ENCODE measurements at regions not wholly inside any gene's neighbourhood (a gene's known extent, or its start where the extent isn't known, plus 50 kb on each side); places are given as distances from the start of the nearest gene placed in this dataset.

GRCh38 chr22:49103314-49104059 lies 724.2 kb downstream of the BRD1 start:
- H3K4me3 ChIP-seq (ENCODE audit: insufficient read depth, low read depth, low read length), result no peak overlapping the region
- no peaks in the 10 kb centered on the region for H3K36me3 ChIP-seq (replicated peaks; ENCODE audit: control insufficient read depth, insufficient read depth, low read length)

DNA sequence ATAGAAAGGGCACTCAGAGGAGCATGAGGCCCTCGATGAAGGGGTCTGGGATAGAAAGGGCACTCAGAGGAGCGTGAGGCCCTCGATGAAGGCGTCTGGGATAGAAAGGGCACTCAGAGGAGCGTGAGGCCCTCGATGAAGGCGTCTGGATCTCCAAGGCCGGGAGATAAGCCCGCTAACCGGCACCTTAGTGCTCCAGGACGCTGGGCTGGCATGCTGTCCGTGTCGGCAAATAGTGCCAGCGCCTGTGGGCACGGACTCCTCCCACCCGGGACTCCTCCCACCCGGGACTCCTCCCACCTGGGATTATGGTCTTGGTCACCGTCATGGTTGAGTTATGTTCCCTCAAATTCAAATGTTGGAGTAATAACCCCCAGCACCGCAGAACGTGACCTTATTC lies 725.3 kb downstream of the BRD1 start:
- no peaks in the 10 kb centered on the region for H3K36me3 ChIP-seq (replicated peaks; ENCODE audit: control insufficient read depth, insufficient read depth, low read length)
- no peaks in the 10 kb centered on the region for H3K27me3 ChIP-seq (ENCODE audit: control insufficient read depth, insufficient read depth, low read length)
- H3K4me3 ChIP-seq (ENCODE audit: insufficient read depth, low read depth, low read length), result no peak overlapping the region
- no peak for DNase-seq

More at GRCh38 chr22:49103314-49104059, 724.2 kb downstream of the BRD1 start:
- DNase-seq, result peak; percentile 77
- no peaks in the 10 kb centered on the region for H3K27me3 ChIP-seq (ENCODE audit: control insufficient read depth, insufficient read depth, low read length)

GRCh38 chr22:49101873-49102272 lies 725.8 kb downstream of the BRD1 start:
- H3K27me3 ChIP-seq (ENCODE audit: control insufficient read depth, insufficient read depth, low read length), result no peaks in the 10 kb centered on the region
- H3K4me3 ChIP-seq (ENCODE audit: insufficient read depth, low read depth, low read length), result no peak overlapping the region
- no peak for DNase-seq
- no peaks in the 10 kb centered on the region for H3K36me3 ChIP-seq (replicated peaks; ENCODE audit: control insufficient read depth, insufficient read depth, low read length)

DNA sequence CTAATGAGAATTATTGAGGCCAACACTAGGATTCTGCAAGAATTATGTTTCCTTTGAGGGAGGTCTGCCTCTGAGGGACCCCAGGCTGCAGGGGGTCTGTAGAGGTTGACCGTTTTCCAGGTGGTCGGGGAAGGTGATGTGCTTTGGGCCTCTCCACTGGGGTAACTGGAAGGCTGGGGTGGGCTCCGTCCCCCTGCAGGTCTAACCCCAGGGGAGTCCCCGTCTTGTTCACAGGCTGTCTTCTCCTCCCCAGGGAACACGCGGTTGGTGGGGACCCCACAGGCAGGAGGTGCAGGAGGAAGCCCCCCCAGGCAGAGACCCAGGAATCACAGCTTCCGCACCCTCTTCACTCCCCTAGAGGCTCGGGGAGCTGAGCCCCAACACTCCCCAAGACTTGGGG lies 726.4 kb downstream of the BRD1 start:
- no peak for DNase-seq
- H3K4me3 ChIP-seq (ENCODE audit: insufficient read depth, low read depth, low read length), result no peak overlapping the region

GRCh38 chr22:49100773-49101172 lies 726.9 kb downstream of the BRD1 start:
- Histone ChIP-seq H3K4me3 (ENCODE audit: insufficient read depth, low read depth, low read length) (no peak overlapping the region), H3K36me3 (replicated peaks; ENCODE audit: control insufficient read depth, insufficient read depth, low read length) (no peaks in the 10 kb centered on the region), H3K27me3 (ENCODE audit: control insufficient read depth, insufficient read depth, low read length) (no peaks in the 10 kb centered on the region)
- DNase-seq, result no peak

More for the DNA sequence above, 726.4 kb downstream of the BRD1 start:
- Histone ChIP-seq H3K27me3 (ENCODE audit: control insufficient read depth, insufficient read depth, low read length) (no peaks in the 10 kb centered on the region), H3K36me3 (replicated peaks; ENCODE audit: control insufficient read depth, insufficient read depth, low read length) (no peaks in the 10 kb centered on the region)

GRCh38 chr22:49100316-49100715 lies 727.4 kb downstream of the BRD1 start:
- no peaks in the 10 kb centered on the region for H3K36me3 ChIP-seq (replicated peaks; ENCODE audit: control insufficient read depth, insufficient read depth, low read length)
- no peaks in the 10 kb centered on the region for H3K27me3 ChIP-seq (ENCODE audit: control insufficient read depth, insufficient read depth, low read length)
- DNase-seq, result no peak
- H3K4me3 ChIP-seq (ENCODE audit: insufficient read depth, low read depth, low read length), result no peak overlapping the region

- H3K4me3 ChIP-seq (ENCODE audit: insufficient read depth, low read depth, low read length), result no peak overlapping the region
- no peaks in the 10 kb centered on the region for H3K27me3 ChIP-seq (ENCODE audit: control insufficient read depth, insufficient read depth, low read length)
- no peak for DNase-seq
- H3K36me3 ChIP-seq (replicated peaks; ENCODE audit: control insufficient read depth, insufficient read depth, low read length), result no peaks in the 10 kb centered on the region
Measured at GRCh38 chr22:49099496-49100124, 728.1 kb downstream of the BRD1 start.

DNA sequence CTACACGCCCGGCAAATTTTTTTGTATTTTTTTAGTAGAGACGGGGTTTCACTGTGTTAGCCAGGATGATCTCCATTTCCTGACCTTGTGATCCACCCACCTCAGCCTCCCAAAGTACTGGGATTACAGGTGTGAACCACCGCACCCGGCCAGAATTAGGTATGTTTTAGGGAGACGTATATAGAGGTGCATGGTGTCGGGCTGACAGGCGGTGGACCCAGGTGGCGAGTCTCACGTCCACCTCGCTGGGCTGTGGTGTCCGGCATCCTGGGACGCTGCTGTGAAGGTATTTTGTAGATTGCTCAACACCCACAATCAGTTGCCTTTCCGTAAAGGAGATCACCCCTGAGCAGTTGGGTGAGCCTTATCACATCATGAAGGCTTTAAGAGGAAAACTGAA lies 728.6 kb downstream of the BRD1 start:
- no peak for DNase-seq
- H3K27me3 ChIP-seq (ENCODE audit: control insufficient read depth, insufficient read depth, low read length), result no peaks in the 10 kb centered on the region
- no peak overlapping the region for H3K4me3 ChIP-seq (ENCODE audit: insufficient read depth, low read depth, low read length)
- H3K36me3 ChIP-seq (replicated peaks; ENCODE audit: control insufficient read depth, insufficient read depth, low read length), result no peaks in the 10 kb centered on the region

DNA sequence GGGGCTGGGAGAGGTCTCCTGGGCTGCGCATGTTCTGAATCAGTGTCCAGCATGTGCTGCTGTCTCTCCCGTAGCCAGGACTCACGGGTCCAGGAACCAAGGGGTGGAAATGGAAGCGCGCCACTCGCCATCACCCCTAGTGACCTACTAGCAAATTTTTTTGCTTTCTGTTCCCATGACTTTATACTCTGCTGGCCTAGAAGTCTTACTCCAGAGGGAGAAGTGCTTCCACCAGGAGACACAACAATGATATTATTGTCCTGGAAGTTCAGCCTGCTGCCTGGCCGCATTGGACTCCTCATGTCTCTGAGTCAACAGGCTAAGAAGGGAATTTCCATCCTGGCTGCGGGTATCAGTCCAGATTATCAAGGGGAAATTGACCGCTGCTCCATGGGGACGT lies 729.7 kb downstream of the BRD1 start:
- no peak overlapping the region for H3K4me3 ChIP-seq (ENCODE audit: insufficient read depth, low read depth, low read length)
- H3K27me3 ChIP-seq (ENCODE audit: control insufficient read depth, insufficient read depth, low read length), result no peaks in the 10 kb centered on the region
- no peaks in the 10 kb centered on the region for H3K36me3 ChIP-seq (replicated peaks; ENCODE audit: control insufficient read depth, insufficient read depth, low read length)
- no peak for DNase-seq

DNA sequence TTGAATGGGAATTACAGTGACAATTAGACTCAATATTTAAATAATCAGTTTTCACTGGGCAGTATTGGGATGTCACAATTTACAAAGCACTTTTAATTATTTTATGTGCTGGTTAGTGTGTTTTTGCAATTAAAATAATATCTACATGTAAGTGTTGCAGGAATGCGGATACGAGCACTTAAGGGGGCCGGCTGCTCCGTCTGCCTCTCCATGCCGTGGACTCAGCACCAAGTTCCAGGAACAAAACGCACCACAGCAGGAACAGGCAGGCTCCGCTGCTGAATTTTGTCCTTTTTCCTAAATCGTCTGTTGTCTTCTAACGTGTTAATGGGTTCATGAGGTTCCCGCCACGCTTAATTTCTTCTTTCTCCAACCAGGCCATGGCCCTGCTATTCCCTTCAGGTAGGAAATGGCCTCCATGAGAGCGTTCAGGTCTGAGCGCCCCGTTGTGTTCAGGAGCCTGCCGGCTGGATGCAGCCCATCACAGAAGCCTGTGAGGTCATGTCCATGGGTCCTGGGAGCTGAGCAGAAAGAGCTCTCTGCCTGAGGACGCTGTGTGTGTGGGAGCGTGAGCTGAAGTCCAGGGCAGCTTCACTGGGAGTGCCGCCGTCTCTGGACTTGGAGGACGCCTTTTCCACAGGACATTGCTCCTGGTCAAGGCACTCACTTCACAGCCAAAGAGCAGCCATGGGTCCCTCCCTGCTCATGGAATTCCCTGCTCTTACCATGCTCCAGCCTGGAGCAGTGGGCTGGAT lies 730.3 kb downstream of the BRD1 start:
- Histone ChIP-seq H3K4me3 (ENCODE audit: insufficient read depth, low read depth, low read length) (no peak overlapping the region), H3K27me3 (ENCODE audit: control insufficient read depth, insufficient read depth, low read length) (no peaks in the 10 kb centered on the region), H3K36me3 (replicated peaks; ENCODE audit: control insufficient read depth, insufficient read depth, low read length) (no peaks in the 10 kb centered on the region)
- no peak for DNase-seq

- DNase-seq, result no peak
- H3K36me3 ChIP-seq (replicated peaks; ENCODE audit: control insufficient read depth, insufficient read depth, low read length), result no peaks in the 10 kb centered on the region
- no peak overlapping the region for H3K4me3 ChIP-seq (ENCODE audit: insufficient read depth, low read depth, low read length)
- H3K27me3 ChIP-seq (ENCODE audit: control insufficient read depth, insufficient read depth, low read length), result no peaks in the 10 kb centered on the region
Measured at GRCh38 chr22:49096476-49096875, 731.2 kb downstream of the BRD1 start.

DNA sequence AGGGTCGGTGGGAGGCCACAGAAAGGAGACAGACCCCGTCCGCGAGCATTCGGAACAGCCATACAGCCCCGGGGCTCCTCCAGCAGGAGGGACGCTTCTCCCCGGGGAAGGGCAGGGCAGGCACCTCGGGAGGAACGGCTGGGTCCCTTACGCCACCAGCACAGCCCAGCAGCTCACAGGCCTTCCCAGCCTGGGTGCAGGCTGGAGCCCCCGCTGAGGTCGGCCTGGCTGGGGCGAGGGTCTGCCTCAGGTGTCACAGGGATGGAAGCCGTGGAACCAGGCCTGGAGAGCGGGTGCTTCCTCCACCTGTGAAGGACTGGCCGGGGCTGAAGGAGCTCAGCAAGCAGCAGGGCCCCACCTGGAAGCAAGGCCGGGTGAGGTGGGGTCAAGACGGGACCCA lies 732.3 kb downstream of the BRD1 start:
- no peak for DNase-seq
- no peak overlapping the region for H3K4me3 ChIP-seq (ENCODE audit: insufficient read depth, low read depth, low read length)
- H3K36me3 ChIP-seq (replicated peaks; ENCODE audit: control insufficient read depth, insufficient read depth, low read length), result no peaks in the 10 kb centered on the region
- no peaks in the 10 kb centered on the region for H3K27me3 ChIP-seq (ENCODE audit: control insufficient read depth, insufficient read depth, low read length)

DNA sequence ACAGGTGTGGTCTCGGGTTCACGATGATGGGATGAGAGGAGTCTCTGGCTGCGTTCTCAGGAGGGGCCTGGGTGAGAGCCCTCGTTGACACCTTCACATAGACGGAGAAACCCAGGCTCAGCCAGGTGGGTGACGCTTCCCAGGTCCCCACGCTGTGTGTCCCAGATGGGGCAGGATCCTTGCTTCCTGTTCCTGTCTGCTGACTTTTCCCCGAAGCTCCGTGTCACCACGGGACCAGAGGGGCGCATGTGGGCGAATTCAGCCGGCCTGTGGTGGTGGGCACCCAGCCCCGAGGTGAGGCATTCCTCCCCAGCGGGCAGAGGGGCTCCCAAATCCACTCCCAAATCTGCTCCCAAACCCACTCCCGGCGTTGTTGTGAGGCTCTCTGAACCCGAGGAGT lies 732.8 kb downstream of the BRD1 start:
- H3K4me3 ChIP-seq (ENCODE audit: insufficient read depth, low read depth, low read length), result no peak overlapping the region
- H3K27me3 ChIP-seq (ENCODE audit: control insufficient read depth, insufficient read depth, low read length), result no peaks in the 10 kb centered on the region
- H3K36me3 ChIP-seq (replicated peaks; ENCODE audit: control insufficient read depth, insufficient read depth, low read length), result no peaks in the 10 kb centered on the region
- DNase-seq, result no peak

DNA sequence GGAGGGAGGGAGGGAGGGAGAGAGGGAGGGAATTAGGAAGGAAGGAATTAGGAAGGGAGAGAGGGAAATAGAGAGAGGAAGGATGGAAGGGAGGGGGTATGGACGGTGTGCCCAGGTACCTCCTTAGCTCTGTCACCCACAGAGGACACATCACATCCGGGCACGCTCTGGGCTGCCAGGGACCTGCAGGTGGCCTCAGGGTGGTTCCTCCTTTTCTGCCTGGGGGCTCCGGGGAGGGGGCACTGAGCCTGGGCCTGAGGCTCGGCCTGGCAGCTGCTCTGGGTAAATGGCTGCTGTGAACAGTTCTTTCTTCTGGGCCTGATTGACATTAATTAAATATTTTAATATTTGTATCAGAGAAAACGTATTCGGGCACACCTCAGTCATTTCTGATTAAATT lies 733.5 kb downstream of the BRD1 start:
- Histone ChIP-seq H3K36me3 (replicated peaks; ENCODE audit: control insufficient read depth, insufficient read depth, low read length) (no peaks in the 10 kb centered on the region), H3K4me3 (ENCODE audit: insufficient read depth, low read depth, low read length) (no peak overlapping the region), H3K27me3 (ENCODE audit: control insufficient read depth, insufficient read depth, low read length) (no peaks in the 10 kb centered on the region)
- no peak for DNase-seq

Data from H7 (cell line).